PC-9 (cell line): ENCODE measurements at regions not wholly inside any gene's neighbourhood (a gene's known extent, or its start where the extent isn't known, plus 50 kb on each side); places are given as distances from the start of the nearest gene placed in this dataset.

ENCODE experiments used
- BruUV-seq: library from RNA; stranded (reverse); fragments of 400-500 nt; replicated peaks from 2 replicates; lab custom pipeline; 2021; lab: Mats Ljungman, UMichigan
- CTCF ChIA-PET: fragments of 300-600 bp; sonication (Branson Sonifier 250); formaldehyde crosslinking; loops from one replicate; lab custom pipeline; 2022; ENCODE audit warnings: antibody characterized with exemption; lab: Charles Lee
- POLR2A ChIA-PET: fragments of 300-600 bp; sonication (Branson Sonifier 250); formaldehyde crosslinking; loops from one replicate; lab custom pipeline; 2022; ENCODE audit warnings: antibody characterized with exemption; ENCODE audit not compliant: unreplicated experiment; lab: Charles Lee
- DNase-seq, 2 experiments: peaks; one replicate each; pipeline versions ENCODE4 v3.0.0 to v3.0.0-alpha.2; 2015 to 2022; ENCODE audit warnings: mixed read lengths in 1 of 2
- H2AFZ ChIP-seq: fragments of 200-600 bp; sonication (generic); 2 replicates; pipeline ENCODE4 v1.8.1; 2017; ENCODE audit warnings: antibody characterized with exemption
- H3F3A ChIP-seq: fragments of 200-600 bp; sonication (generic); 2 replicates; pipeline ENCODE4 v1.8.1; 2017; ENCODE audit warnings: antibody characterized with exemption, mild to moderate bottlenecking, low read depth; ENCODE audit not compliant: insufficient read depth
- H3K27ac ChIP-seq: fragments of 200-600 bp; sonication (generic); 2 replicates; pipeline ENCODE4 v1.6.1; 2016; ENCODE audit warnings: mixed run types
- H3K27me3 ChIP-seq: fragments of 200-600 bp; sonication (generic); 2 replicates; pipeline ENCODE4 v1.6.1; 2016; ENCODE audit warnings: low read depth, mixed run types; ENCODE audit not compliant: insufficient read depth
- H3K36me3 ChIP-seq: fragments of 200-600 bp; sonication (generic); 2 replicates; pipeline ENCODE4 v1.6.1; 2016; ENCODE audit warnings: low read depth, mixed run types
- H3K4me1 ChIP-seq: fragments of 200-600 bp; sonication (generic); replicated peaks from 2 replicates; pipeline ENCODE4 v1.6.1; 2016; ENCODE audit warnings: mixed run types; ENCODE audit not compliant: insufficient read depth
- H3K4me2 ChIP-seq: fragments of 200-600 bp; sonication (generic); 2 replicates; pipeline ENCODE4 v1.6.1; 2017; ENCODE audit warnings: mixed run types
- H3K4me3 ChIP-seq: fragments of 200-600 bp; sonication (generic); 2 replicates; pipeline ENCODE4 v1.6.1; 2016; ENCODE audit warnings: mixed run types
- H3K79me2 ChIP-seq: fragments of 200-600 bp; sonication (generic); 2 replicates; pipeline ENCODE4 v1.6.1; 2017; ENCODE audit warnings: low read depth, mixed run types
- H3K9me2 ChIP-seq: fragments of 200-600 bp; sonication (generic); 2 replicates; pipeline ENCODE4 v1.8.1; 2017; ENCODE audit warnings: mild to moderate bottlenecking; ENCODE audit not compliant: insufficient read depth
- H3K9me3 ChIP-seq: fragments of 200-600 bp; sonication (generic); 2 replicates; pipeline ENCODE4 v1.8.1; 2016; ENCODE audit warnings: low read depth; ENCODE audit not compliant: insufficient read depth
- H4K20me1 ChIP-seq: fragments of 200-600 bp; sonication (generic); 2 replicates; pipeline ENCODE4 v1.8.1; 2017; ENCODE audit not compliant: insufficient read depth
- EZH2 ChIP-seq: fragments of 200-600 bp; sonication (generic); IDR thresholded peaks from 2 replicates; pipeline ENCODE4 v1.8.0; 2017; ENCODE audit warnings: antibody characterized with exemption, low read depth
- intact Hi-C: fragments of 100-400 bp; cut with micrococcal nuclease; formaldehyde crosslinking; loops from one replicate; pipeline ENCODE4 v1.10.0; 2022; ENCODE audit not compliant: unreplicated experiment
- TF ChIP-seq, protein P1 (sequence below): fragments of 200-600 bp; sonication (generic); conservative IDR thresholded peaks from 2 replicates; pipeline ENCODE4 v1.6.1; 2017; ENCODE audit warnings: mixed run types, antibody characterized with exemption, mild to moderate bottlenecking, moderate library complexity

DNA sequence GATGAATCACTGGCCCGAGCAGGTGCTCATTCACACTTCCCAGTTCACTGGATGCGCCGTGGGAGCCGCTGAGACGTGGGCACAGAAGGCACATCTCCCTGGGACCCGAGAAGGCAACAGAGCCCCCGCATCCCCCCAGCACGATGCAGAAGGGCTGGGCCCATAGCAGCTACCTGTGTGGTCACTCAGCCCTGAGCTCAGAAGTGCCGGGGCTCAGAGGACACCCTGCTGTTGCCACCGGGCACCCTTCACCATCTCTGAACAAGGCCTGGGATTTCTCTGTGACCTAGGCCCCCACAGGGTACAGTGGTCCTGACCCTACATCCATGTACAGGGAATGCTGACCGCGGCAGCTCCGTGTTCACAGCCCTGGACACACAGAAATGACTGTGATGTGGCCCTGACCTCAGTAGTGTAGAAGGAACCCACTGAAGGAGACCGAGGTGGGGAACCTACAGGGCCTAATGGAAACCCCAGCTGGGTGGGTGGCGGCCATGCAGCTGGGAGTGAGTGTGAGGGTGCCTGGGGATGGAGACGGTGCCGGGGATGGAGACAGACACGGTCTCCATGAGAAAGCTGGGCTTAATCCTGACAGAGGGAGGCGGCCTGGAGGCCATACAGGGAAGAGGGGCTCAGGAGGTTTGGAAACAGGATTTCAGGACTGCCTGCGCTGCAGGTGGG, 111.9 kb upstream of the OTOS start:
- Histone ChIP-seq H3K4me3 (no peak overlapping the region), H3K36me3 (no peaks in the 10 kb centered on the region), H3K4me2 (peak overlapping the region; percentile 86), H3F3A (peaks cover 20% of the 10 kb centered on the region), H2AFZ (no peak overlapping the region), H3K9me3 (no peaks in the 10 kb centered on the region), H3K9me2 (no peaks in the 10 kb centered on the region), H4K20me1 (no peaks in the 10 kb centered on the region), H3K4me1 (peaks cover 45% of the 10 kb centered on the region), H3K27ac (peak overlapping the region; percentile 86; the same call in 1 of the 2 replicates), H3K27me3 (no peaks in the 10 kb centered on the region), H3K79me2 (no peaks in the 10 kb centered on the region)
- peak in 1 of 2 experiments; percentile 28 for DNase-seq
- intact Hi-C loops: loop anchor here (5.0 kb wide), 1 partner anchor 315 kb away; the partner anchor contains the start of gene RNPEPL1
- no TSS peak for BruUV-seq
- CTCF ChIA-PET: interaction anchor here (0.6 to 0.9 kb wide), 2 partner anchors 19 to 206 kb away, joined by 3 to 7 read pairs; no protein-coding TSS in a partner anchor
- TF ChIP-seq, protein P1, sequence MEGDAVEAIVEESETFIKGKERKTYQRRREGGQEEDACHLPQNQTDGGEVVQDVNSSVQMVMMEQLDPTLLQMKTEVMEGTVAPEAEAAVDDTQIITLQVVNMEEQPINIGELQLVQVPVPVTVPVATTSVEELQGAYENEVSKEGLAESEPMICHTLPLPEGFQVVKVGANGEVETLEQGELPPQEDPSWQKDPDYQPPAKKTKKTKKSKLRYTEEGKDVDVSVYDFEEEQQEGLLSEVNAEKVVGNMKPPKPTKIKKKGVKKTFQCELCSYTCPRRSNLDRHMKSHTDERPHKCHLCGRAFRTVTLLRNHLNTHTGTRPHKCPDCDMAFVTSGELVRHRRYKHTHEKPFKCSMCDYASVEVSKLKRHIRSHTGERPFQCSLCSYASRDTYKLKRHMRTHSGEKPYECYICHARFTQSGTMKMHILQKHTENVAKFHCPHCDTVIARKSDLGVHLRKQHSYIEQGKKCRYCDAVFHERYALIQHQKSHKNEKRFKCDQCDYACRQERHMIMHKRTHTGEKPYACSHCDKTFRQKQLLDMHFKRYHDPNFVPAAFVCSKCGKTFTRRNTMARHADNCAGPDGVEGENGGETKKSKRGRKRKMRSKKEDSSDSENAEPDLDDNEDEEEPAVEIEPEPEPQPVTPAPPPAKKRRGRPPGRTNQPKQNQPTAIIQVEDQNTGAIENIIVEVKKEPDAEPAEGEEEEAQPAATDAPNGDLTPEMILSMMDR: no peak
- TF ChIP-seq EZH2: no peak
- POLR2A ChIA-PET: interaction anchor here (0.8 to 1.2 kb wide), 4 partner anchors 19 to 181 kb away, joined by 4 to 27 read pairs (median 6); no protein-coding TSS in a partner anchor

GRCh38 chr2:240252872-240253511, 112.5 kb upstream of the OTOS start:
- H3F3A ChIP-seq: peaks cover 20% of the 10 kb centered on the region
- H3K4me1 ChIP-seq: peaks cover 45% of the 10 kb centered on the region
- intact Hi-C loops: loop anchor here (5.0 kb wide), 1 partner anchor 314 kb away; the partner anchor contains the start of gene RNPEPL1
- no peak overlapping the region for H3K27ac ChIP-seq
- no TSS peak for BruUV-seq
- no peak overlapping the region for H3K4me2 ChIP-seq
- no peak for TF ChIP-seq EZH2
- TF ChIP-seq, protein P1: no peak
- no peaks in the 10 kb centered on the region for H3K36me3 ChIP-seq
- no peak overlapping the region for H3K4me3 ChIP-seq
- H3K9me2 ChIP-seq: no peaks in the 10 kb centered on the region
- no peaks in the 10 kb centered on the region for H3K79me2 ChIP-seq
- no peaks in the 10 kb centered on the region for H3K9me3 ChIP-seq
- no peaks in the 10 kb centered on the region for H3K27me3 ChIP-seq
- ChIA-PET CTCF (no interaction called here), POLR2A (no interaction called here)
- H2AFZ ChIP-seq: no peak overlapping the region
- peak in 1 of 2 experiments; percentile 15 for DNase-seq
- H4K20me1 ChIP-seq: no peaks in the 10 kb centered on the region

GRCh38 chr2:240253583-240254145, 113.2 kb upstream of the OTOS start:
- BruUV-seq: no TSS peak
- peak in 1 of 2 experiments; percentile 32 for DNase-seq
- Histone ChIP-seq H3K27ac (no peak overlapping the region), H3K9me2 (no peaks in the 10 kb centered on the region), H3K4me2 (no peak overlapping the region), H3K4me3 (no peak overlapping the region), H4K20me1 (no peaks in the 10 kb centered on the region), H3K36me3 (no peaks in the 10 kb centered on the region), H2AFZ (no peak overlapping the region), H3K9me3 (no peaks in the 10 kb centered on the region), H3K79me2 (no peaks in the 10 kb centered on the region), H3K4me1 (peaks cover 45% of the 10 kb centered on the region), H3F3A (peaks cover 20% of the 10 kb centered on the region), H3K27me3 (no peaks in the 10 kb centered on the region)
- POLR2A ChIA-PET: interaction anchor here (0.9 kb wide), 1 partner anchor 117 kb away, joined by 5 read pairs; no protein-coding TSS in a partner anchor
- intact Hi-C loops: loop anchor here (5.0 kb wide), 1 partner anchor 314 kb away; the partner anchor contains the start of gene RNPEPL1
- TF ChIP-seq, protein P1: no peak
- no peak for TF ChIP-seq EZH2
- CTCF ChIA-PET: no interaction called here
